T-helper 22 cell (primary cell): ENCODE measurements at regions not wholly inside any gene's neighbourhood (a gene's known extent, or its start where the extent isn't known, plus 50 kb on each side); places are given as distances from the start of the nearest gene placed in this dataset.

Experiments used
- DNase-seq: peaks from one replicate; pipeline ENCODE4 v3.0.0-alpha.2; 2020; ENCODE audit warnings: low read depth

DNA sequence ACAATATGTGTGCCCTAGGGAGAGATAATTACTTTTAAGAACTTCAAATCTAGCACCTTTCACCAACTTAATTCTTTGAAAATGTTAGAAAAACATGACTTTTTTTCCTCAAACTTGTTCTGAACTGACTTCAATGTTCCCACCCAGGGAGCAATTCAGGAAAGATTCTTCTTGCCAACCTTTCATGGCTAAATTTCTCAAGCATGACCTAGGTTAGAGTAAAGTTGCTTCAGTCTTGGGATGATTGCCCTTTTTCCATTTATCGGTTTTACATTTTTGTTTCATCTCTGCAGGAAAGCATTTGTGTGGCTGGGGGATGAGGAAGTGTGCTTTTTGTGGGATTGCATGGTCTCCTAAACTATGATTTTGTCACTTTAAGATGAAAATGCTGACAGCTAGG is 647.7 kb downstream of the LTN1 start:
- no peak for DNase-seq

DNA sequence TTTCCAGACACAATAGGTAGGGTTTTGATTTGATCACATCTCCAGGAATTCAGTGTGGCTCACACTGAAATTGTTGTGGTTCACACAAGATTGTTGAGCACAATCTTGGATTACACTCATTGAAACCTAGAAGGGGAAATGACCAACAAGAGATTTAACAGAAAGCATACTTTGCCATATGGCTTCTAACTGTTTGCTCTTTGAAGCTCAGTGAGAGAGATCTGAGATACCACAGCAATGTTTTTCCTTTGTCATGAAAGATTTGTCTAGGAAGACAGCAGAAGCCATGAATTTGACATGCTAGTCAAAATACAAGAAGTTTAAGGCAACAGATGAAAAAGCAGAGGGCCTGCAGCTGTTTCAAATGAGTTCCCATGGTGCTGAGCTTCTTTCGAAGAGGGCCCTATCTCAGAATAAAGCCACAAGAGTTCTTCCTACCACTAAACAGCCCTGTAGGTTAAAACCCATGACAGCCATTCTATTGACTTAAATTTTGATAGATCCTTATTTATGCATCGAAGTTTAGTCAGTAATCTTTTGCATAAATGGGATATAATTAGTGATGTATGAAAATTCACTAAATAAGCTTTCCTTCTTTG is 650.4 kb downstream of the LTN1 start:
- no peak for DNase-seq

DNA sequence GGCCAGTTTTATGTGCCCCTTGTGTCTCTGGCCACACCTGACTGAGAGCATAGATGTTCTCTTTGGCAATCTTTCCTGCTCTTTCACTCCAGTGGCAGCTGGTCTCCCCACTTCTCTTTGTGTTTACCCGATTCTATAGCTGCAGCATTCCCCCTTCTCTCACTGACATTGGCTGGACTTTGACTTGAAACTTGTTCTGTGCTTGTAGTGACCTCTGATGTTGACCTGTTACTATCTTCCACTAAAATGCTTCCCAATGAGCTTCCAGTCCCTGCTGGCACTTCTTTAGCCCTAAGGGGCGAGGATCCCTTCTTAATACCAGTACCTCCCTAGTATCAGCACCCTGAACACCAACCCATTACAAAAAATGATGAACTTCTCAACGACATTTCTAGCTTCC is 653.3 kb downstream of the LTN1 start:
- DNase-seq: no peak

DNA sequence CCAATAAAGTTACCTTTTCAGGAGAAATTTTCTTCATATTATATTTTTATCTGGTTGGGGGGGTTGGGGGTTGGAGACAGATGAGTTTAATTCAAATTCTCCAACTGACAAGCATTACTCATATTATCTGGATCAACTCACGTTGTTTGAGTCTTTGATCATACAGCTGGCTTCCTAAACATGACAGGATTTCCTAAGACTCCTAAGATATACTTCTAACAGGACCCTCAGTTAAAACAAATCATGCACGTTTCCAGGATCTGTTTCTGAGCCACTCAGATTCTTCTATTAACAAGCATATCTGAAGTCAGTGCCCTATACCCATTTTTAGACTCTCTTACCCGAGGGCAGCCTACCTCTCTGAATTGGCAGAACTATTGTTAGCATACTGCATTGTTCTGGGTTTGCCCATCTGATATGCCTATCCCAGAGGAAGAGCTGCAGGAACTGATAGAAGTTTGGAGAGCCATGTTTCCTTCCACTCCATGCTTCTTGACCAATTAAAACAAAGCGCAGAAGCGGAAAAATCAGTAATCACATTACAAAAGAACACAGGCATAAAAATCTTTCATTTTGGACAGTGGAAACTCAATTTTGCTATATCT is 653.9 kb downstream of the LTN1 start:
- no peak for DNase-seq

GRCh38 chr21:28337315-28337714 is 655.4 kb downstream of the LTN1 start:
- no peak for DNase-seq

GRCh38 chr21:28336314-28336713 is 656.4 kb downstream of the LTN1 start:
- no peak for DNase-seq

GRCh38 chr21:28334407-28334806 is 658.3 kb downstream of the LTN1 start:
- no peak for DNase-seq

- DNase-seq: no peak
Measured at GRCh38 chr21:28333578-28334075, 659.0 kb downstream of the LTN1 start.

GRCh38 chr21:28332796-28333195 is 659.9 kb downstream of the LTN1 start:
- no peak for DNase-seq

GRCh38 chr21:28325618-28326017 is 667.1 kb downstream of the LTN1 start:
- no peak for DNase-seq

DNA sequence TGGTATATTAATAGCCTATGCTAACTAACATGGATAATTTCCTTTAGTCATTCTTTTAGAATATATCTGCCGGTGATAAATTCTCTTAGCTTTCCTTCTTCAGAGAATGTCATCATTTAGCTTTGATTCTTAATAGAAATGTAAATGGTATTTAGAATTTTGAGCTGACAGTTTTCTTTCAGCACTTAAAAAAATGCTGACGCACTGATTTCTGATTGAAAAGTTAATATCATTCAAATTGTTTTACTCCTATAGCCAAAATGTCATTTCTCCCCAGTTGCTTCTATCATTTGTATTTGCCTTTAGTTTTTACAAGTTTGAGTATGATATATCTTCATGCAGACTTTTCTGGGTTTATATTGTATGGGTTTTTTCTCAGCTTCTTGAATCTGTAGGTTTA is 668.0 kb downstream of the LTN1 start:
- DNase-seq: no peak

DNA sequence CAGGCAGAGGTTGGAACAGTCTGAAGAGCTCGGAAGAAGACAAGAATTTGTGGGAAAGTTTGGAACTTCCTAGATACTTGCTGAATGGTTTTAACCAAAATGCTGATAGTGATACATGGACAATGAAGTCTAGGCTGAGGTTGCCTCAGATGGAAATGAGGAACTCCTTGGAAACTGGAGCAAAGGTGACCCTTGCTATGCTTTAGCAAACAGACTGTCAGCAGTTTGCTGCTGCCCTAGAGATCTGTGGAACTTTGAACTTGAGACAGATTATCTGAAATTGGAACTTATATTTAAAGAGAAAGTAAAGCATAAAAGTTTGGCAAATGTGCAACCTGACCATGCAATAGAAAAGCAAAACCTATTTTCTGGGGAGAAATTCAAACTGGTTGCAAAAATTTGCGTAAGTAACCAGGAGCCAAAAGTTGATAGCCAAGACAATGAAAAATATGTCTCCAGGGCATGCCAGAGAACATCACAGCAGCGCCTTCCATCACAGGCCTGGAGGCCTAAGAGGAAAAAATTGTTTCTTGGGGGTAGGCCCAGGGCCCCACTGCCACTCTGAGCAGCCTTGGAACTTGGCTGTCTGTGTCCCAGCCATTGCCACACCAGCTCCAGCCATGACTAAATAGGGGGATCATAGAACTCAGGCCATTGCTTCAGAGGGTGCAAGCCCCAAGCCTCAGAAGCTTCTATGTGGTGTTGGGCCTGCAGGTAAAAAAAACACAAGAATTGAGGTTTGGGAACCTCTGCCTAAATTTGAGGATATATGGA is 675.3 kb downstream of the LTN1 start:
- DNase-seq: no peak

- DNase-seq: no peak
Measured at GRCh38 chr21:28311411-28312190, 681.1 kb downstream of the LTN1 start.

DNA sequence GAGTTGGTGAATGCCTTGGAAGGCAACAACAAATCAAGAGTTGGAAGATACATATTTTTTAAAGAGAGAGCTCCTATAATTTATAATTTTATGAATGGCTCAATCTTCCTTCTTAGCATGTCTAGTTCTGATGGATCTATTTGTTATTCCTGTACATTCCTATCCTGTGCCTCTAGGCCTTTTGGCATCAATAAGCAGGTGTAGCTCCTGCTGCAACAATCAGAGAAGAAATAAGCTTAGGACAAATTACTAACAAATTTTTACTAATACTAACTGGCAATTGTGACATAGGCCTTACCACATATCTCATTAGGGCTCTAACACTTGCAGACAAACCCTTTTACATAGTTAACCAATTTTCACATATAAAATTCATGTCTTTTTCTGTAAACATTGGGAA is 682.0 kb downstream of the LTN1 start:
- DNase-seq: no peak

- no peak for DNase-seq
Measured at GRCh38 chr21:28310171-28310685, 682.4 kb downstream of the LTN1 start.

- no peak for DNase-seq
Measured at GRCh38 chr21:28309596-28309995, 683.1 kb downstream of the LTN1 start.

GRCh38 chr21:28308516-28308915 is 684.2 kb downstream of the LTN1 start:
- no peak for DNase-seq

GRCh38 chr21:28299946-28300345 is 692.7 kb downstream of the LTN1 start:
- no peak for DNase-seq

DNA sequence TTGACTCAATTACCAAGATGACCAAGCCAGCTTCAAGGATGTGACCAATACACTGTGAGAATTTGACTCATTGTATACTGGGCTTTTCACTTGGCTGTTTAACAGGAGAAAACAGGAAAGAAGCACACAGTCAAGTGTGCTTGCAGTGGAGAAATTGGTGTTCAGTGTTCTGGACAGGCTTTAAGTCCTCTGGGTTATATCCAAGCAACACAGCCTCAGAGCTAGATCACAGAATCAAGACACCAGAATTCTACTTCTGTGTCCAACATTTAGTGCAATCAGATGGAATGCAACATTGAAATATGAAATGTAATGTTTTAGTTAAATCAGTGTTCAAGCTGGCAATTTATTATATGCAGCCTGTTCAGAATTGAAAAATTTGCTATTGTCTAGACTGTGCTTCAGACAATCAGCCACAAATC is 694.4 kb downstream of the LTN1 start:
- no peak for DNase-seq

- no peak for DNase-seq
Measured at GRCh38 chr21:28294051-28294450, 698.6 kb downstream of the LTN1 start.

- DNase-seq: no peak
Measured at GRCh38 chr21:28283641-28284490, 708.8 kb downstream of the LTN1 start.
